Peyer's patch (tissue), 4 donors: ENCODE measurements at regions not wholly inside any gene's neighbourhood (a gene's known extent, or its start where the extent isn't known, plus 50 kb on each side); places are given as distances from the start of the nearest gene placed in this dataset.

ENCODE experiments used
- DNase-seq, 3 donors: peaks; one replicate each; pipeline ENCODE4 v3.0.0-alpha.2; 2017 to 2019
- H3K27ac ChIP-seq, 4 donors: fragments of 200-600 bp; sonication (generic); one replicate each; pipeline ENCODE4 v1.5.1; 2016 to 2019
- H3K27me3 ChIP-seq, 2 donors: fragments of 200-600 bp; sonication (generic); one replicate each; pipeline ENCODE4 v1.5.1; 2019
- H3K36me3 ChIP-seq, 3 donors: fragments of 200-600 bp; sonication (generic); one replicate each; pipeline ENCODE4 v1.5.1; 2016 to 2019
- H3K4me1 ChIP-seq, 4 donors: fragments of 200-600 bp; sonication (generic); one replicate each; pipeline ENCODE4 v1.5.1; 2016 to 2019
- H3K4me3 ChIP-seq, 4 donors: fragments of 200-600 bp; sonication (generic); 1 replicate in 3 of 4; 2 replicates in 1 of 4; pipeline ENCODE4 v1.5.1; 2016 to 2019; ENCODE audit warnings: mild to moderate bottlenecking in 1 of 4
- H3K9me3 ChIP-seq, 4 donors: fragments of 200-600 bp; sonication (generic); one replicate each; pipeline ENCODE4 v1.5.1; 2016 to 2019; ENCODE audit warnings: mild to moderate bottlenecking in 1 of 4
- CTCF ChIP-seq, 6 experiments: fragments of 450-650 bp in 4 of 6; fragments of 200-600 bp in 2 of 6; sonication (generic) in 1 of 6; IDR thresholded peaks; one replicate each; pipeline ENCODE4 v1.5.1; 2017 to 2019; ENCODE audit warnings: antibody characterized with exemption in 6 of 6, mild to moderate bottlenecking in 3 of 6, moderate library complexity in 1 of 6
- POLR2A ChIP-seq, 2 donors: fragments of 450-650 bp; IDR thresholded peaks; one replicate each; pipeline ENCODE4 v1.5.1; 2017; ENCODE audit warnings: antibody characterized with exemption in 2 of 2, mild to moderate bottlenecking in 2 of 2, moderate library complexity in 2 of 2

- no peaks in the 10 kb centered on the region for H3K27me3 ChIP-seq
- DNase-seq, result no peak
- TF ChIP-seq CTCF (IDR thresholded peaks at IDR 0.05), result no peak
- no peak for TF ChIP-seq POLR2A (IDR thresholded peaks at IDR 0.05)
Measured at GRCh38 chr19:28446511-28446910, 766.4 kb downstream of the UQCRFS1 start.

GRCh38 chr19:28445826-28446225 lies 767.1 kb downstream of the UQCRFS1 start:
- no peaks in the 10 kb centered on the region for H3K36me3 ChIP-seq
- H3K27ac ChIP-seq, result no peak overlapping the region
- no peaks in the 10 kb centered on the region for H3K4me1 ChIP-seq
- no peak for TF ChIP-seq POLR2A (IDR thresholded peaks at IDR 0.05)
- no peak for TF ChIP-seq CTCF (IDR thresholded peaks at IDR 0.05)
- H3K4me3 ChIP-seq, result no peak overlapping the region
- no peaks in the 10 kb centered on the region for H3K27me3 ChIP-seq
- H3K9me3 ChIP-seq, result no peaks in the 10 kb centered on the region
- DNase-seq, result no peak

More at GRCh38 chr19:28446511-28446910, 766.4 kb downstream of the UQCRFS1 start:
- Histone ChIP-seq H3K9me3 (no peaks in the 10 kb centered on the region), H3K27ac (no peak overlapping the region), H3K4me1 (no peaks in the 10 kb centered on the region), H3K36me3 (no peaks in the 10 kb centered on the region), H3K4me3 (no peak overlapping the region)

GRCh38 chr19:28444362-28444761 lies 768.6 kb downstream of the UQCRFS1 start:
- Histone ChIP-seq H3K36me3 (no peaks in the 10 kb centered on the region), H3K9me3 (no peaks in the 10 kb centered on the region), H3K4me3 (no peak overlapping the region), H3K27ac (no peak overlapping the region), H3K27me3 (no peaks in the 10 kb centered on the region), H3K4me1 (no peaks in the 10 kb centered on the region)
- TF ChIP-seq CTCF (IDR thresholded peaks at IDR 0.05) (no peak), POLR2A (IDR thresholded peaks at IDR 0.05) (no peak)
- DNase-seq, result no peak

GRCh38 chr19:28443361-28443760 lies 769.6 kb downstream of the UQCRFS1 start:
- H3K4me1 ChIP-seq, result no peaks in the 10 kb centered on the region
- H3K9me3 ChIP-seq, result no peaks in the 10 kb centered on the region
- H3K36me3 ChIP-seq, result no peaks in the 10 kb centered on the region
- no peak overlapping the region for H3K27ac ChIP-seq
- TF ChIP-seq POLR2A (IDR thresholded peaks at IDR 0.05), result no peak
- TF ChIP-seq CTCF (IDR thresholded peaks at IDR 0.05), result no peak
- H3K4me3 ChIP-seq, result no peak overlapping the region
- no peaks in the 10 kb centered on the region for H3K27me3 ChIP-seq
- DNase-seq, result no peak

GRCh38 chr19:28437390-28438346 lies 775.3 kb downstream of the UQCRFS1 start:
- Histone ChIP-seq H3K27ac (no peak overlapping the region), H3K27me3 (no peaks in the 10 kb centered on the region), H3K4me1 (no peaks in the 10 kb centered on the region), H3K4me3 (no peak overlapping the region), H3K9me3 (no peaks in the 10 kb centered on the region), H3K36me3 (no peaks in the 10 kb centered on the region)
- no peak for DNase-seq
- no peak for TF ChIP-seq CTCF (IDR thresholded peaks at IDR 0.05)
- TF ChIP-seq POLR2A (IDR thresholded peaks at IDR 0.05), result no peak
